ENCODE measurements at regions not wholly inside any gene's neighbourhood (a gene's known extent, or its start where the extent isn't known, plus 50 kb on each side); places are given as distances from the start of the nearest gene placed in this dataset.

DNA sequence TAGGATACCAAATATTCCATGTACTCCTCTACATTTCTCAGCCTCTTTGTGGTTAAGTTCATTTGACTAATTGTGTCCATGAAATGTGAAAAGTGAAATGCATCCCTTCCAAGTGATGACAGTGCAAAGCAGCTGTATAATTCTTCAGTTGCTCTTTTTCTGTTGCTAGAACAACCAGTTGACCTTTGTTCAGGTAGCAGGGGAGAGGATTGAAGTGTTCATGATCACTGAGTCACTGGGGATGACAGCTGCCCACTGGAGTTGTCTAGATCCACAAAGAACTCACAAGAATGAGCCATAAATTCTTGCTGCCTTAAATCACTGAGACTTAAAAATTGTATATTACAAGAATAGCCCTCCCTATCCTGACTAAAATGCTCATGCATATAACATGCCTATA, 254.6 kb downstream of the EPHA7 start:
- TF ChIP-seq, protein P1, sequence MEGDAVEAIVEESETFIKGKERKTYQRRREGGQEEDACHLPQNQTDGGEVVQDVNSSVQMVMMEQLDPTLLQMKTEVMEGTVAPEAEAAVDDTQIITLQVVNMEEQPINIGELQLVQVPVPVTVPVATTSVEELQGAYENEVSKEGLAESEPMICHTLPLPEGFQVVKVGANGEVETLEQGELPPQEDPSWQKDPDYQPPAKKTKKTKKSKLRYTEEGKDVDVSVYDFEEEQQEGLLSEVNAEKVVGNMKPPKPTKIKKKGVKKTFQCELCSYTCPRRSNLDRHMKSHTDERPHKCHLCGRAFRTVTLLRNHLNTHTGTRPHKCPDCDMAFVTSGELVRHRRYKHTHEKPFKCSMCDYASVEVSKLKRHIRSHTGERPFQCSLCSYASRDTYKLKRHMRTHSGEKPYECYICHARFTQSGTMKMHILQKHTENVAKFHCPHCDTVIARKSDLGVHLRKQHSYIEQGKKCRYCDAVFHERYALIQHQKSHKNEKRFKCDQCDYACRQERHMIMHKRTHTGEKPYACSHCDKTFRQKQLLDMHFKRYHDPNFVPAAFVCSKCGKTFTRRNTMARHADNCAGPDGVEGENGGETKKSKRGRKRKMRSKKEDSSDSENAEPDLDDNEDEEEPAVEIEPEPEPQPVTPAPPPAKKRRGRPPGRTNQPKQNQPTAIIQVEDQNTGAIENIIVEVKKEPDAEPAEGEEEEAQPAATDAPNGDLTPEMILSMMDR (IDR thresholded peaks at IDR 0.05; ENCODE audit: control insufficient read depth, extremely low read depth, insufficient read depth), result no peak
- DNase-seq (ENCODE audit: low read depth), result no peak
- no peak overlapping the region for H3K4me3 ChIP-seq (ENCODE audit: low read depth, low read length)

DNA sequence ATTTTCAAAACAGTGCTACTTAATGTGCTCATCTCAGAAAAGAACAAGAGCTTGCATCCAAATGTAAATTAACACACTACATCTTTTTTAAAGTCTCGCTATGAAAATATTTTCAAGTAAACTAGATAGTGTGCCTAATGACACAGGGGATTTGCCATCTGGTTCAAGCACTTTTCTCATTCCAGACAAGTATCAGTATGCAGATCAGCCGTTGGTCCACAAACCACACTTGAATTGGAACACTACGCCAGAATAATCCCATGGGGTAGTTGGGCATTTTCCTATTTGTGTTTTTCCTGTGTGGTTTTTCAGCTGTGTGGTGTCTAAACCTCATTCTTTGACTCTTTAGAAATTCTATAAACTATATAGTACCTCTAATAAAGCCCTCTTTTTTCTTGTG, 256.2 kb downstream of the EPHA7 start:
- H3K4me3 ChIP-seq (ENCODE audit: low read depth, low read length), result no peak overlapping the region
- DNase-seq (ENCODE audit: low read depth), result no peak

DNA sequence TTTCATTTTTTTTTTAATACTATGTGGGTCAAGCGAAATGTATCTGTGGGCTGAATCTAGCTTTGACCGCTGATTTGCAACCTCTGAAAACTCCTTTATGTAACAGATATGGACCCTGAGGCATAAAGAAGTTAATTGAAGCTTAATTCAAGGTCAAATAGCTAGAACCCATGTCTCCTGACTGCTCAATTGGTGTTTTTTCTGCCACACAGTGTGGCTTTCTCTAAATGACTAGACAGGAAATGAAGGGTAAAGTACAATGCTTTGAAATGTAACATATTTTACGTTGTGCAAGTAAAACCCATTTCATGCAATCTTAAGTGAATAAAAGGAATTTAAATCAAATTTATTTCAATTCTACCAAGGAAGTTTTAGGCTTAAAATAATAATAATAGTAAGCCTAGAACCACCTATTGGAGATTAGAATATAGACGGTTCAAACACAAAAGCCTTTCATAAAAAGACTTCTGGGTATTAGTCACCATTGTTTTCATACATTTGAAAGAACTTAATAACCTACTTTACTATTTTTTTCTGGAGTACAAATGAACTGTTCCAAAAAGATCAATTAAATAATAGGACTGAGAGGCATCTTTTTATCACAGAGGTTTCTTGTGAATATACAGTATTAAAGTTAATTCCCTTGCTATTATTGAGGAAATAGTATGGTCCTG, 279.8 kb downstream of the EPHA7 start:
- no peak for DNase-seq (ENCODE audit: low read depth)
- TF ChIP-seq, protein P1 (IDR thresholded peaks at IDR 0.05; ENCODE audit: control insufficient read depth, extremely low read depth, insufficient read depth), result no peak
- H3K4me3 ChIP-seq (ENCODE audit: low read depth, low read length), result no peak overlapping the region

More for the DNA sequence above, 256.2 kb downstream of the EPHA7 start:
- TF ChIP-seq, protein P1 (IDR thresholded peaks at IDR 0.05; ENCODE audit: control insufficient read depth, extremely low read depth, insufficient read depth), result no peak

DNA sequence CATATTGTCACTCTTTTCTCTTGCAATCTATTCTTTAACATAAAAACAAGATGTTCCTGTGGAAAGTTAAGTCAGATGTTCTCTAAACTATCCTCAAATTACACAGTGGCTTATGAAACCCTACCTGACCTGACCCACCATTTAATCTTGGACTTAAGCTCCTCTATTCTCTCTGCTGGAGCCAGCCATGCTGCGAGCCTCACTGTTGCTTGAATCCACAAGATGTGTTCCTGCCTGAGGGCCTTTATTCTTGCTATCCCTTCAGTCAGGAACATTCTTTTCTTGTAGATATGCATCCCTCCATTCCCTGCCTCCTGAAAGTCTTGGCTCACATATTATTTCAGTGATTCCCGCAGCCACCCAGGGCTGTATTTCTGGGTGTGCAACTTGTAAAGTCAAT, 283.2 kb downstream of the EPHA7 start:
- H3K4me3 ChIP-seq (ENCODE audit: low read depth, low read length), result no peak overlapping the region
- no peak for DNase-seq (ENCODE audit: low read depth)
- TF ChIP-seq, protein P1 (IDR thresholded peaks at IDR 0.05; ENCODE audit: control insufficient read depth, extremely low read depth, insufficient read depth), result no peak

DNA sequence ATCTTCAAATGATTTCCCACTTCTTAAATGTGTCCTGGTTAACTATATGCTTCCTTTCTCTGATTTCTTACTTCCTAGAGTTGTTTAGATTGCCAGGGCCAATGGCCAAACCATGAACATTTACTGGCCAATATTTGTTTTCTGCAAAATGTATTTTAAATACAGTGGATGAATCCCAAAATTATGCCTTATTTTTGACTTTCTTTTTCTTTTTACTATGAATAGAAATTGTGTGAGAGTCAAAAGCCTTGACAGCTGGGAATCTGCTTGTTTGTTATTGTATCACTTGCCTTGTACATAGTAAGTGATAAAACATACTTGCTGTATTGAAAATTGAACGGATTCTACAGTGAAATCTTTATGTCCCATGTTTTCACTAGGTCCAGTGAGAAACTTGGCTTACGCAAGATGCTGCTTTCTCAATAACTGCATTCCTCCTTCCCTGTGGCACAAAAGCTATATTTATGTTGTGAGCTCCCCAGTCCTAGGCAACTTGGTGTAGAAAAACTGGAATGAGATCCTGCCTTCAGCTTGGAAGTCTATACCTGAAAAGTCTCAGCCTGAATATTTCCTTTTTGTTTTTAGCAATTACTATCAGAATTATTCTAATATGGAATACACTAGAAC, 295.2 kb downstream of the EPHA7 start:
- no peak for DNase-seq (ENCODE audit: low read depth)
- TF ChIP-seq, protein P1 (IDR thresholded peaks at IDR 0.05; ENCODE audit: control insufficient read depth, extremely low read depth, insufficient read depth), result no peak
- no peak overlapping the region for H3K4me3 ChIP-seq (ENCODE audit: low read depth, low read length)

DNA sequence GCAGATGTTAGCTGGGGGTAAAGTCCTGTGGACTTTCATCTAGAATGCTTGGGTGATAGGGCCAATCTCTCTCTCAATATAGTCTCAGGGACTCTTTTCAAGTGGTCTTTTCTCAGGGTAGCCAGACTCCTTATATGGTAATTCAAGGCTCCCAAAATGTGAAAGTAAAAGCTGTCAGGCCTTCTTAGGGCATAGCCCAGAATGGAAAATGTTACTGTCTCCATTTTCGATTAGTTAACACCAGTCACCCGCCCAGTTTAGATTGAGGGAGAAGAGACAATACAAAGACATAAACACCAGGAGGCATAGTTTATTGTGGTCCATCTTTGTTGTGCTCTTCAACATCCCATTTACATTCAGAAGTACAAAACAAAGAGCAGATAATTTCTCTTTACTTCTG, 295.8 kb downstream of the EPHA7 start:
- no peak for DNase-seq (ENCODE audit: low read depth)
- H3K4me3 ChIP-seq (ENCODE audit: low read depth, low read length), result no peak overlapping the region
- TF ChIP-seq, protein P1 (IDR thresholded peaks at IDR 0.05; ENCODE audit: control insufficient read depth, extremely low read depth, insufficient read depth), result no peak
